Ecto neural progenitor cell (in vitro differentiated cells): ENCODE measurements at regions not wholly inside any gene's neighbourhood (a gene's known extent, or its start where the extent isn't known, plus 50 kb on each side); places are given as distances from the start of the nearest gene placed in this dataset.
"Not testable (repeated sequence)": the region's sequence is repeated elsewhere in the genome, so short reads cannot be mapped to it uniquely, and the experiment has no call there.

Source experiments
- DNase-seq: peaks from one replicate; pipeline ENCODE4 v3.0.0-alpha.2; 2018; ENCODE audit warnings: low spot score

DNA sequence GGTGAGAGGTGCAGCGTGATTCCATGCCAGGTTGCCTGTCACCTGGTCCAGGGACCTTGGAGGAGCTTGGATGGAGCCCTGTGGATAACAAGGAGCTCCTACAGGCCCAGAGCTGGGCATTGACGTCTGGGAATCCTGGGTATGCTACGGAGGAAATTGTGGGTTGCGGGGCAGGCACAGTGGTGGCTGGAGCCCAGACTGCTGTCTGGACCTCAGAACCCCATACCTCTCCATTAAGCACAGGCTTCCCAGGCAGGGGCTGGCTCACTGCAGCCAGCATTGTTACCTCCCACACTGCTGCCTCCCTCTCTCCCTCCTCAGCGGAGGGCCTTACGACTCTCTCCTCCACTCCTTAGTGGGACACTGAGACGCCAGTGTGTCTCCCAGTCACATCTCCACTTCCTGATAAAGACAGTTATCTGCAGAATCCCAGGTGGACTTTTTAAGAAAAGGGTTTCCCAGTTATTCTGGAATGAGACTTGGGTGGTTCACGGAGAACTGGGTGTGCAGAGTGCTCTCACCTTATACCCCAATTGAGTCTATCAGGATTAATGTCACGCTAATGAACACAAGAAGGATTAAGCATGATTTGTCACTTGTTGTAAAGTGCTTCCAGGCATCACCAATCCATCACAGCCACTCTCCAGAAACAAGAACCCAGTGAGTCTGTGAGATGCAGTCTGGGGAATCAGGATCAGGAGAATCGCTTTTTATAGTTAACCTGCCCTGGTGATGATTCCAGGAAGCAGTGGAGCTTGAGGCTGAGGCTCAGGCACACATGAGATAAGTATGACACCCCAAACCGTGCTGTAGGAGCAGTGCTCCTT, 309.4 kb downstream of the RPS24 start:
- DNase-seq, result peak; percentile 44

DNA sequence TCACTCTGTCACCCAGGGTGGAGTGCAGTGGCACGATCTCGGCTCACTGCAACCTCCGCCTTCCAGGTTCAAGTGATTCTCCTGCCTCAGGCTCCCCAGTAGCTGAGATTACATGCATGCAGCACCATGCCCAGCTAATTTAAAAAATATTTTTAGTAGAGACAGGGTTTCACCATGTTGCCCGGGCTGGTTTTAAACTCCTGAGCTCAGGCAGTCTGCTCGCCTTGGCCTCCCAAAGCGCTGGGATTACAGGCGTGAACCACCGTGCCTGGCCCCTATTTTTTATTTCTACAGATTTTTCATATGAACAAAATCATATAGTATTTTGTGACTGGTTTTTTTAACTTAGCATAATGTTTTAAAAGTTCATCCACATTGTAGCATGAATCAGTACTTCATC, 310.6 kb downstream of the RPS24 start:
- DNase-seq, result not testable (repeated sequence)

DNA sequence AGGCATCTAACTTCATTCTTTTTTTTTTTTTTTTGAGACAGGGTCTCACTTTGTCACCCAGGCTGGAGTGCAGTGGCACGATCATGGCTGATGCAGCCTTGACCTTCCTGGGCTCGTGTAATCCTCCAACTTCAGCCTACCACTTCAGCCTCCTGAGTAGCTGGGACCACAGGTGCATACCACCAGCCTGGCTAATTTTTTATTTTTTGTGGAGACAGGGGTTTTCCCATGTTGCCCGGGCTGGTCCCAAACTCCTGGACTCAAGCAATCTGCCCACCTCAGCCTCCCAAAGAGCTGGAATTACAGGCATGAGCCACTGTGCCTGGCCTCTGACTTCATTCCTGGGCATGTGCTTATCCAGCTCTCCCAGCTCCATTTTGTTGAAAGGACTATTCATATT, 311.9 kb downstream of the RPS24 start:
- DNase-seq, result not testable (repeated sequence)

DNA sequence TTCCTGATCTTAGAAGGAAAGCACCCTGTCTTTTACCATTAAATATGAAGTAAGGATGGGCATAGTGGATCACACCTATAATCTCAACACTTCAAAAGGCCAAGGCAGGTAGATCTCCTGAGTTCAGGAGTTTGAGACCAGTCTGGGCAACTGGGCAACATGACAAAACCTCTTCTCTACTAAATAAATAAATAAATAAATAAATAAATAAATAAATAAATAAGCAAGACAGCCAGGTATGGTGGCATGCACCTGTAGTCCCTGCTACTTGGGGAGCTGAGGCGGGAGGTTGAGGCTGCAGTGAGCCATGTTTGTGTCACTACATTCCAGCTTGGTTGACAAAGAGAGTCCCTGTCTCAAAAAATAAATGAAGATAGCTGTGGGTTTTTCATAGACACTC, 313.1 kb downstream of the RPS24 start:
- DNase-seq, result no peak

DNA sequence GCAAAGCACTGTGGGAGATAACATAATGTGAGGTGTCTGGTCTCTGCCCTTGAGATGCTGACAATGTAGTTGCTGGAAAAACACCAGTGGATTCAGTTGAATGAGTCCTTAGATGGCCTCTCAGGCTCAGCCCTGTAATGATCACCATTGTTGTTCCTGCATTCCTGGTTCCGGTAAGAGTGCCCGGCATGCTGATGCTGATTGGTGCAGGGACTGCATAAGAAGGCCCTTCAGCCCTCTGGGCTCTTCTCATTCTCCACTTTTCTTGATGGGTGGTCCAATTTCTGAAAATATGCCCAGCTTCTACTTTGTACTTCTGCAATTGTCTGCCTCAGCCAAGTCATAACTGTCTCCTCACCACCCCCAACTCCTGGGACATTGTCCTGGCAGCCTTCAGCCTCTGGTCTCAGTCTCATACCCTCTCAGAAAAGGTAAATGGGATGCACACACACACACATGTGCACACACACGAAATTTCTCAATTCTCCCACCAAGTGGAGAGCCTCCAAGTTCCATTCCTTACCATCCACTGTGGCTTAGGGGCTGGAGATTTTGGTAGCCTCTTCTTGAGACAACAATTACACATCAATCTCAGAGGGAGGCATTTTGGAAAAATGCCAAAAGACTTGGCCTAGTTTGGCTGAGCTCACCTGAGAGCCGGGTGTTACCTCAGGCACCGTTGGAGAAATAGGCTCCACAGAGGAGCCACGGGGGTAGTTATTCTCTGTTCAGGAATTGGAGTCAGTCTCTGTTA, 314.9 kb downstream of the RPS24 start:
- no peak for DNase-seq

DNA sequence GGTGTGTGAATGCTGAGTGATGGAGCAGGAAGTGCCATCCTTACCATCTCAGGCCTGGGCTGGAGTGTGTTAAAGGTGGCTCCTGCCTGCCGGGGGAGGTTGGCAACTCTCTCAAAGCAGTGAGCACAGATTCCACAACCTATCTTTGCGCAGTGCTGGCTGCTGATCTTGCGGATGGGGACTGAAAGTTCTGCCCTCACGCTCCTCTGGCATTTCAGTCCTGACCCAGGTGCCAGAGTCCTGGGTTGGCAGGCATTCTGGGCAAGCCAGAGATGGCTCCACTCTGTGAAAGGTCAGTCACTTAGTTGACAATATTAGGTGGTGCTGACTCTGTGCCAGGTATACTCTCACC, 315.5 kb downstream of the RPS24 start:
- DNase-seq, result peak; percentile 26

DNA sequence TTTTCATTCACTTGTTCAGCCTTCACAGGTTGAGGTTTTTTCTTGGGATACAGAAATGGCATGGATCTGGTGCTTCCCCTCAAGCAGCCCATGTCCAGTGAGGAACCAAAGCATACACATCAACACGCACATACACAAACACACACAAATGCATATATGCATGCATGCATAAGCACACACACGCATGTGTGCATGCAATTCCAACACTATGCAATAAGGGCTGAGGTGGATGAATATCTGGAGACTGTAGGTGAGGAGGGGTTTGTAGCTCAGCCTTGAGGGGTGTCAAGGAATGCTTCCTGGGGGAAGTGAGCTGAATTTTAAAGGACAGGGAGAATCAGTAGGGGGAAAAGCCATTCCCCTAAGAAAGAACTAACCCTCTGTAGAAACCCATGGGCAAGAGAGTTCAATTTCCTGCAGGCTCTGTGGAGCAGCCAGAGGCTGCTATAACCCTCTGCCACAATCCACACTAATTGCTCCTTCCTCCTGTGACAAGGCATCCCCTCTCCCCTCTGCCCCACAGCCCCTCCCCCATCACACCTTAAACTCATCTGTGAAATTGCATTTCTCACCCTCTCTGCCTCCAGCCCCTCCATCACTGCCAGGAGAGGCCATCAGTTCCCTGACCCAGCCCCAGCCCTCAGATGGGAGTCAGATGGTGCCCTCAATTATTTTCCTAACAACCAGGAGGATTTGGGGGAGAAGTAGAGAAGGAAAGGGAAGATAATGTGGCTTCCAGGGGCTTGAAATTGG, 316.4 kb downstream of the RPS24 start:
- no peak for DNase-seq

DNA sequence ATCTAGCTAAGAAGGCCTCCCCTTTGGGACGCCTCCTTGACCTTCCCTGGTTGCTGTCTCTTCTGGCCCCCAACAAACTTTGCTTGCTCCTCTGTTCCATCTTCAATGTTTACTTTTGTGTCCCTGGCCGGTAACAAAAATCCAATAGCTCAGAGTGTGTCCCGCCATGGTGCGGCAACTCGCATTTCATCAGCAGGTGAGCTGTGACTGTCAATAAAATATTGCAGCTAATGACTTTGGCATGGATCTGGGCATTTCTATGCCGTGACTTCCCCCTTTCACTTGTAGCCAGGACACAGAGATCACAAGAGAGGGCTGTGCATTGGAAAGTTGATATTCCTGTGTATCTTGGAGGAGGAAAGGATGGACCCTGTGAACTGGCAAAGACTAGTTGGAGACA, 317.6 kb downstream of the RPS24 start:
- DNase-seq, result no peak

DNA sequence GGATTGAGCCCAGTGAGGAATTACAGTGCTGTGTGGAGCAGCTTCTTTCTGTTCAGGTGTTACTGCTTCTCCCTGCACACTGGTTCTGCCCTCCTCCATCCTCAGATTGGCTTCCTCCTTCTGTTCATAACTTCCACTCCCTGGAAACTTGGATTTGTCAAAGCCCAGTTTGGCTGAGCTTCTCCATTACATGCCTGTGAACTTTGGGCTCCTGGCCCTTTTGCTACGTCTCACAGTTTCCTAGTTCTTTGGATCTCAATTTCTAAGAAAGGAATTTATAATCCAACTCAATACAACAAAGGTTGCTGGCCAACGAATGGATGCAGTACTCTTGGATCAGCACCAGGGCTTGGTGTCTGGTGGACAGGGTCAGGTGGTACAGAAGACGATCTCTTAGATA, 318.1 kb downstream of the RPS24 start:
- no peak for DNase-seq

DNA sequence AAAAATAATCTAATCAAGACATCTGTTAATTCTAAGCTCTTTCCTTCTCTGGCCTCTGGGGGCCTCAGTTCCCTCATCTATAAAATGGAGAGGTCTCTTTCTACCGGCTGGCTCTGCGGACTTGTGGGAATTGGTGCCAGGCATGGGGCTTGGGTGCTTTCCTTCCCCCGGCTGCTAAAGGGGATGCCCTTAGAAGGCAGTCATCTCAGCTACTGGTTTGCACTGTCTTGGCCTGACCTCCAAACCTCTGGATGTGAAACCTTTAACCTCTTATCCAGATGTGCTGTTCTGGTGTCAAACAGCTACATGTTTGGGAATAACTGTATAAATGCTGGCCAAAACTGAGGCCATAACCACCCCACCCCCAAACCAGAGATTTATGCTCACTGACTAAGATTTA, 320.0 kb downstream of the RPS24 start:
- no peak for DNase-seq

DNA sequence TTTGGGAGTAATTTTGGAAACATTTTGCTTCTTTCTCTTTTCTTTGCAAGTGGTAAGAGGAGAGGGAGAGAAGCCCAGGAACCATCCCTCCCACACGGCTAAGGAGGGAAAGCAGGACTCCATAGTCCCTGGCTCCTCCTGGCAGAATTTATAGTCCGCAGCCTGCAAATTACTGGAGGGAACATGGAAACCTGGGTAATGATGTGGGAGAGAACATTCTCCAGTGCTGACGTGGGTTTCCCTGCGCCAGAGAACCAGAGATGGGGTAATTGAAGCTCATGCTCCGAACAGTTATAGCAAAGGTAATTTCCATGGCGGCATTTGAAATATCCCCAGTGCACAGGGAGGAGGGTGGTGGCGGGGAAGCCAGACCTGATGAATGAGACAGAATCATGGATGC, 320.4 kb downstream of the RPS24 start:
- DNase-seq, result no peak

DNA sequence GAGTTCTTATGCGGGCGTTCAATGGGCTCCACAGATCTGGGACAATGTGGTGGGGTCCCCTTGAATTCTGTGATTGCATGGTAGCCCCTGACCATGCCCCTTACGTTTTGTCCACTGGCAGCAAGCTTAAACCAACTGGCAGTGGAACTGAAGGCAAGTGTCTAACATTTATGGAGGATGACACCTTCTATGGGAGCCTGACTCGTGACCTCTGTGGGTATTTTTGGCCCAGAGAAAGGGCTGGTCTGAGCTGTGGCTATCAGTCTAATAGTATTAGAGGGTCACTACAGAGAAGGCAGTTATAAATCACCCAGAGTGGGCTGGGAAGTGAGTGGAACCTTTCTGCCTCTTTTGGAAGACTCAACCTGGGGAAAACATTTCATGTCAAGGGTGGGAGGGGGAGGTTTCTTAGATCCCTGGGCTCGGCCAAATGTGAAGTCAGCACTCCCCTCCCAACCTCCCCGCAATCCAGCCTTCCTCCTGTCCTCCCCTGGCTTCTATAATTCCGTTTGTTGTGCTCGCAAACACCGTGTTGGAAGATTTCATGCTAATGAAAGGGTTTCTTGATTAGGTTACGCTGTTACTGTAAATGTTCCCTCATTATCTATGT, 322.7 kb downstream of the RPS24 start:
- no peak for DNase-seq

DNA sequence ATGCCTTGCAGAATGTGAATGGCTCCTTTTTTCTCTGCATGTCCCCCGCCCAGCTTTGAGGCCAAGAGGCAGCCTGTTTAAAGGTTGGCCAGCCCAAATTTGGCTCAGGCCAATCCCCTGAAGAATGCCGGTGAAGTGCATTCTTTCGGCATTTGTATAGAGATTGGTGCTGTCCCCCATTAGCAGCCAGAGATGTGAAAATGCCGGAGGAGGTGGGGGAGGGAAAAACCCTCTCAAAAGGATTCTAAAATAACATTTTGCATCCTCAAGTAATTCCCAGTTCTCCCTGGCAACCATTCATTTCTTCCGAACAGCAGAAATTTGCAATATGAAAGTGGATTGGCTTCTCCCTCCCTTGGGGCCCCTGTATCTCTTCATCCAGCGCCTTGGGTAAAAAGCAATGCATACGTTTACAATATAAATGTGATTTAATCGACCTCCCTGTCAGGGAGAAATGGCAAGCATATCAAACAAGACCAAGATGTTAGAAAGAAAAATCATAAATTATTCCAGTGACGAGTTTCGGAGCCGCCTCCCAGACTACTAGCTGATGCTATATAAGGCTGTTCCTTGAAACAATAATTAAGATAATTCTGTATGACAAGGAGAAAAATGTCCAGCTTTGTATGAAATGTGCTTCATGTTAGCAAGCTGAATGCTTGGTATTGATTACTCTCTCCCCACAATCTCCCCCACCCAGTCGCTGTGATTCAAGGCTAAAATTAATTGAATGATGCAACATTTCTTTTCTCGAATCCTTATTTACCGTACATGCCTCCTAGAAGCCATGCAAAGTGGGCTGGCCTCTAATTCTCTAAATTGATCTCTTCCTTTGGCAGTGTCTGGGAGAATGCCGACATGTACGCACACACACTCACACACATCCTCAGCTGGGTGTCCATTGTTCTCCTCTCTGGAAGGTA, 323.7 kb downstream of the RPS24 start:
- DNase-seq, result peak; percentile 79

DNA sequence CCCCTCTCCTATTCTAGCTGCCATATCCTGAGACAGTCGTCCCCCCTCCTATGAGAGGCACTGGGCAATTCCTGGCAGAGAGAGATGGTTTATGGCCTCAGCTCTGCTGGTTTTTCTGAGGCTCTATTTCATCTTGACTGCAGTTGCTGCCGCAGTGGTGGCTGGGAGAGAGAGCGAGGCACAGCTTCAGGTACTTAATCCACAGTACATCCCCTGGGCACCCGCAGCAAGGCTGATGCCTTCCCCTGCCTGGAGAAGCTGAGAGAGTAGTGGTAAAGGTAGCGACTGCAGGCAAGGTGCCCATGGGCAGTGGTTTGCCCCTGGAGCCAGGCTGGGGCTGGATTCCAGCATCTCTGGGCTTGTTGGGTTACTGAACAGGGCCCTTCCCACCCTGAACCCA, 324.7 kb downstream of the RPS24 start:
- no peak for DNase-seq

DNA sequence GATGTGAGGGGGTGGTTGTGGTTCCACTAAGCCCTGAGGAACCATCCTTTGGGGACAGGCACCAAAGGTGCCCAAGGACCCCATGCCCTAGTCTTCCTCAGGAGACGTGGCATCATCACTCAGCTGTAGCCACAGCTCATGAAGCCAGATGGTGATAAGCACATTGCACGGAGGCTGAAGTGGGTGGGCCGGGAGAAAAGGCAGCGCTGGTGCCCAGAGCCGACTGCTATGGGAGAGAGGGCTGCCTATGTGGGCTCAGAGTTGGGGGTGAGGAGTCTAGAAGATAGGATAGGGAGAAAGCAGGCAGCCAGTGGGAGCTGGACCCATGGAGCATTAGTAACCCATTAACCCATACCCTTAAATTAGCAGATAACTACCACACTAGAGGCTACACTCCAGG, 325.3 kb downstream of the RPS24 start:
- no peak for DNase-seq

DNA sequence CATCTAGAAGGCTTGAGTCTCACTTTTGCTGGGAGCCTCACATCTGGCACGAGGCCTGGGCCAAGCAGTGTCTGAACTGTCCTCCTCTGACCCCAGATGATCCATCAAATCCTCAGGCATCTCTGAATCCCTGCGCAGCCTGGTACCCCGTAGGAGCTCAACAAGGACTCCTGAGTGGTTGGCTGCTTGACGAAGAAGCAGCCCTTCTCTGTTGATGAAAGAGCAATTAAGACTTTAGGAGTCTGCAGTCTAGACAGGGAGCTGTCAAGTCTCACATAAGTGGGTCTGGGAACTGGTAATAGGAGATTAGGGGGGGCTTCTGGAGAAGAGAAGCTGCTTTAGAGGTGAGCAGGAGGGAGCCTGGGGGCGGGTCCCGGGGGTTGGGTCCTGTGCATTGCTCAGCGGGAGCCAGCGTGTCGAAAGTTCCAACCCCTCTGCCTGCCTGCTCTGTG, 326.0 kb downstream of the RPS24 start:
- no peak for DNase-seq

DNA sequence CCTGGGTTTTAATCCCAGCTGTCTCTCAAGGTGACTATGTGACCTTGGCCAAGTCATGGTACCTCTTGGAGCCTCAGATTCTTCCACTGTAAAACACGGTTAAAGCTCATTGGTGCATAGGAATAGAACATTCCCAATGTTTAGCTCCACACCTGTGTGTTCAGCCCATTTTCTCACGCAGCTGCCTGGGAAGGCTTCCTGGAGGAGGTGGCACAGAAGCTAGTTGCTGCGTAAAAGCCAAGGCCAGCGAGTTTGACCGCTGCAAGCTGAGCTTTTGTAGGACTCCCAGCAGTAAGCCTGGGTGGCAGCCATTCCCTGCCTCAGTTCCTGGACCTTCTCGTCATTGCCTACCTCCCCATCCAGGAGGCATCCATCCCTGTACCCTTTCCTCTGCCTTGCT, 326.6 kb downstream of the RPS24 start:
- no peak for DNase-seq

DNA sequence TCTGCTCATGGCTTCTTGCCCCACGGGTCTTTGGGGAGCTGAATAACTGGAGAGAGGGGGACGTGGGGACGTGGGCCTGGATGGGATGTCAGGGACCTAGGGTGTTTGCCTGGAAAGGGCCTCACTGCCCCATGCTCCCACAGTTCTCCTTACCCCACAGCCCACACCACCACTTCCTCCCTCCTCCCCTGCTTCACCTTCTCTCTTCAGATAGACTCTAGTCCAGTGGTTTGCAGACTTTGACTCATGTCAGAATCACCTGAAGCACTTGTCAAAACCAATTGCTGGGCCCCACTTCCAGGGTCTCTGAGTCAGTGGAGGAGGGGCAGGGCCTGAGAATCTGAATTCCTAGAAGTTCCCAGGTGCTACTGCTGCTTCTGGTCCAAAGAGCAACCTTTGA, 327.4 kb downstream of the RPS24 start:
- DNase-seq, result no peak

DNA sequence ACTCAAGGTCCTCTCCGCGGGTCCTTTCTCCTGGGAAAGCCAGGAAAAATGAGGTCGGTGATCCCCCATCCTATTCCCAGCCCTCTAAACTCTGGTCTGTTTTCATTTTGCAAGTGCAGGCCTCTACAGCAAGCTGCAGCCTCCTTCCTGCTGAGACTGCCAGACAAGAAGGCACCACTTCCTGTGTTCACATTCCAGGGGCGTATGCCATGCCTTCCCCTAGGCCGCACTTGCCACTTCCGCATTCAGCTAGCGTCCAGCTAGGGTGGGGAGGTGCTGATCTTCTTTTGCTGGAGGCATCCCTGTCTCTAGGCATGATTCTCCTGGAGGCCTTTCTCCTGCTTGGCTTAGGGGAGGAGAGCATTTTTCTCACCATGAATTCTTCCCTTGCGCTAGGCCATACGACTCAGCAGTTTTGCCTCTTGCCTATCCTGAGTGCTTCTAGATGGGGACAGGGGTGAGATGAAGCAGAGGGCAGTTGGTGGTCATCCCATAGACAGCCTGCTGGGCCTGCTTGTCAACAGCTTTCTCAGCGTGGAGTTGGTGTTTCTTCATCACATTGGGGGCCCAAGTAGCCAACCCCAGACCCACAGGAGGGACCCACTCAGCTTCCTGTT, 328.9 kb downstream of the RPS24 start:
- DNase-seq, result no peak

DNA sequence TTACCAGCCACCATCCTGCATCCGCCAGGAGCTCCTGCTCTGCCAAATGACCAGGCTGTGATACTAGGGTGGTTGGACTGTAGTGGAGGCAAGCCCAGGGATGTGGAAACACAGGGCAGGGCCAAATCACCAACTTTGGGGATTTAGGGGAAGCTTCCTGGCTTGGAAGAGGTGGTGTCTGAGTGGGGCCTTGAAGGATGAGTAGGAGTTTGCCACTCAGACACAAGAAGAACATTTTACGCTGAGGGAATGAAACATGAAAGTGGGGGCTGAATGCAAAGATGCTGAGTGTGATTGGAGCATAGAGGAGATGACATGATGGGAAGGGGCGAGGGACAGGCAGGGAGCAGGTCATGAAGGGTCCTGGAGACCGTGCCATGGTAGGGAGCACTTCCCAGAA, 329.5 kb downstream of the RPS24 start:
- DNase-seq, result no peak

DNA sequence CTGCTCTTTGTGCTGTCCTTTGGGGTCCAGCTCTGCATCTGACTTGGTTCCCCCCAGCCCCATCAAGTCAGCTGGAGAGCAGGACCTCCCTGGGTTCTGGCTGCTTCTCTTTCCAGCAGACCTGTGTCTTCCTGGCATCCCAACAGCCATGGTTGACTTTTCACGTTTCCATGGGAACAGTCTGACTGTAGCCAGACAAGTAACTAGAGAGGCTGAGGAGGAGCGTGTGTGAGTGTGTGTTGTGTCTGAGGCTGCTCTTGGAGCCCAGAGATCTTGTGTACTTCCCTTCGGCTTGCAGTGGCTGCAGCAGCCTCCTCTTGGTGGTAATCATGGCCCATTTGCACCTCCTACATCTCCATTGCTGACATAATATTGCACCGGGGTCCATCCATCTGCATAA, 332.0 kb downstream of the RPS24 start:
- no peak for DNase-seq
